SK-N-SH treated with all-trans-retinoic acid at 6 μM for 48 hours (cell line): ENCODE measurements at regions not wholly inside any gene's neighbourhood (a gene's known extent, or its start where the extent isn't known, plus 50 kb on each side); places are given as distances from the start of the nearest gene placed in this dataset.
"Not testable (repeated sequence)": the region's sequence is repeated elsewhere in the genome, so short reads cannot be mapped to it uniquely, and the experiment has no call there.

Experiments used
- ESRRG ChIP-seq: fragments of 250-450 bp; sonication (Bioruptor Pico); IDR thresholded peaks from 2 replicates; pipeline ENCODE4 v1.6.1; 2021; ENCODE audit warnings: mild to moderate bottlenecking
- OSR1 ChIP-seq: fragments of 250-450 bp; sonication (Bioruptor Pico); IDR thresholded peaks from 2 replicates; pipeline ENCODE4 v1.8.0; 2022; ENCODE audit warnings: moderate library complexity, mild to moderate bottlenecking, inconsistent platforms
- ZFP30 ChIP-seq: fragments of 450-650 bp; formaldehyde crosslinking; IDR thresholded peaks from 2 replicates; pipeline ENCODE4 v1.5.0; 2022; ENCODE audit warnings: mild to moderate bottlenecking, moderate library complexity
- ZNF70 ChIP-seq: fragments of 450-650 bp; formaldehyde crosslinking; IDR thresholded peaks from 2 replicates; pipeline ENCODE4 v1.5.0; 2020; ENCODE audit warnings: mild to moderate bottlenecking, moderate library complexity
- TF ChIP-seq, protein P1 (sequence below): fragments of 250-450 bp; sonication (Bioruptor Pico); IDR thresholded peaks from 2 replicates; pipeline ENCODE4 v1.8.0; 2020; ENCODE audit warnings: mild to moderate bottlenecking, moderate library complexity, borderline replicate concordance
- TF ChIP-seq, protein P2 (sequence below): fragments of 250-450 bp; sonication (Bioruptor Pico); IDR thresholded peaks from 2 replicates; pipeline ENCODE4 v1.5.0; 2020; ENCODE audit warnings: mild to moderate bottlenecking, moderate library complexity
- TF ChIP-seq, protein P3 (sequence below): fragments of 250-450 bp; sonication (Bioruptor Pico); IDR thresholded peaks from 2 replicates; pipeline ENCODE4 v1.5.1; 2020; ENCODE audit warnings: low read depth, mild to moderate bottlenecking, moderate library complexity

DNA sequence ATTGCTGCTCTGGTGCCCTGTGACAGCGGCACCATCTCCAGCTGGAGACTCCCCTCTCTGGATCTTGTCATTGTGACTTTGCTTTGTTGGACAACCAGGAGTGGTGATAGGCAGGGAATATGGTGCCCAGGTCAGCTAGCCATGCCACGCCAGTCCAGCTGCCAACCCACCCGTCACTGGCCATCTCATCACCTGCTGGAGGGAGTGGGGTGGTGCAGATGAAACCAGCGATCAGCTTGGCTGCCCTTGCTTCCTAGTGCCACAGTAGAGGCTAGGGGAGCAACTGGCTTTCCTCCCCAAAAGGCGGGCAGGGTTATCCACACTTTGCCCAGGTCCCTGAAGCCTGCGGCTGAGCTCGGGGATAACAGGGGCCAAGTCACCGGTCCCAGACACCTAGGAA, 129.6 kb downstream of the POTEM start:
- TF ChIP-seq ESRRG (CRISPR knock-in tag); ZFP30; OSR1 (CRISPR knock-in tag); ZNF70 (CRISPR knock-in tag): not testable (repeated sequence)
- TF ChIP-seq, protein P1, sequence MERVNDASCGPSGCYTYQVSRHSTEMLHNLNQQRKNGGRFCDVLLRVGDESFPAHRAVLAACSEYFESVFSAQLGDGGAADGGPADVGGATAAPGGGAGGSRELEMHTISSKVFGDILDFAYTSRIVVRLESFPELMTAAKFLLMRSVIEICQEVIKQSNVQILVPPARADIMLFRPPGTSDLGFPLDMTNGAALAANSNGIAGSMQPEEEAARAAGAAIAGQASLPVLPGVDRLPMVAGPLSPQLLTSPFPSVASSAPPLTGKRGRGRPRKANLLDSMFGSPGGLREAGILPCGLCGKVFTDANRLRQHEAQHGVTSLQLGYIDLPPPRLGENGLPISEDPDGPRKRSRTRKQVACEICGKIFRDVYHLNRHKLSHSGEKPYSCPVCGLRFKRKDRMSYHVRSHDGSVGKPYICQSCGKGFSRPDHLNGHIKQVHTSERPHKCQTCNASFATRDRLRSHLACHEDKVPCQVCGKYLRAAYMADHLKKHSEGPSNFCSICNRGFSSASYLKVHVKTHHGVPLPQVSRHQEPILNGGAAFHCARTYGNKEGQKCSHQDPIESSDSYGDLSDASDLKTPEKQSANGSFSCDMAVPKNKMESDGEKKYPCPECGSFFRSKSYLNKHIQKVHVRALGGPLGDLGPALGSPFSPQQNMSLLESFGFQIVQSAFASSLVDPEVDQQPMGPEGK (CRISPR knock-in tag): not testable (repeated sequence)
- TF ChIP-seq, protein P2, sequence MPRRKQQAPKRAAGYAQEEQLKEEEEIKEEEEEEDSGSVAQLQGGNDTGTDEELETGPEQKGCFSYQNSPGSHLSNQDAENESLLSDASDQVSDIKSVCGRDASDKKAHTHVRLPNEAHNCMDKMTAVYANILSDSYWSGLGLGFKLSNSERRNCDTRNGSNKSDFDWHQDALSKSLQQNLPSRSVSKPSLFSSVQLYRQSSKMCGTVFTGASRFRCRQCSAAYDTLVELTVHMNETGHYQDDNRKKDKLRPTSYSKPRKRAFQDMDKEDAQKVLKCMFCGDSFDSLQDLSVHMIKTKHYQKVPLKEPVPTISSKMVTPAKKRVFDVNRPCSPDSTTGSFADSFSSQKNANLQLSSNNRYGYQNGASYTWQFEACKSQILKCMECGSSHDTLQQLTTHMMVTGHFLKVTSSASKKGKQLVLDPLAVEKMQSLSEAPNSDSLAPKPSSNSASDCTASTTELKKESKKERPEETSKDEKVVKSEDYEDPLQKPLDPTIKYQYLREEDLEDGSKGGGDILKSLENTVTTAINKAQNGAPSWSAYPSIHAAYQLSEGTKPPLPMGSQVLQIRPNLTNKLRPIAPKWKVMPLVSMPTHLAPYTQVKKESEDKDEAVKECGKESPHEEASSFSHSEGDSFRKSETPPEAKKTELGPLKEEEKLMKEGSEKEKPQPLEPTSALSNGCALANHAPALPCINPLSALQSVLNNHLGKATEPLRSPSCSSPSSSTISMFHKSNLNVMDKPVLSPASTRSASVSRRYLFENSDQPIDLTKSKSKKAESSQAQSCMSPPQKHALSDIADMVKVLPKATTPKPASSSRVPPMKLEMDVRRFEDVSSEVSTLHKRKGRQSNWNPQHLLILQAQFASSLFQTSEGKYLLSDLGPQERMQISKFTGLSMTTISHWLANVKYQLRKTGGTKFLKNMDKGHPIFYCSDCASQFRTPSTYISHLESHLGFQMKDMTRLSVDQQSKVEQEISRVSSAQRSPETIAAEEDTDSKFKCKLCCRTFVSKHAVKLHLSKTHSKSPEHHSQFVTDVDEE (CRISPR knock-in tag): not testable (repeated sequence)
- TF ChIP-seq, protein P3, sequence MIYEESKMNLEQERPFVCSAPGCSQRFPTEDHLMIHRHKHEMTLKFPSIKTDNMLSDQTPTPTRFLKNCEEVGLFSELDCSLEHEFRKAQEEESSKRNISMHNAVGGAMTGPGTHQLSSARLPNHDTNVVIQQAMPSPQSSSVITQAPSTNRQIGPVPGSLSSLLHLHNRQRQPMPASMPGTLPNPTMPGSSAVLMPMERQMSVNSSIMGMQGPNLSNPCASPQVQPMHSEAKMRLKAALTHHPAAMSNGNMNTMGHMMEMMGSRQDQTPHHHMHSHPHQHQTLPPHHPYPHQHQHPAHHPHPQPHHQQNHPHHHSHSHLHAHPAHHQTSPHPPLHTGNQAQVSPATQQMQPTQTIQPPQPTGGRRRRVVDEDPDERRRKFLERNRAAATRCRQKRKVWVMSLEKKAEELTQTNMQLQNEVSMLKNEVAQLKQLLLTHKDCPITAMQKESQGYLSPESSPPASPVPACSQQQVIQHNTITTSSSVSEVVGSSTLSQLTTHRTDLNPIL (CRISPR knock-in tag): not testable (repeated sequence)
